Testis (tissue), 2 donors: ENCODE measurements at regions not wholly inside any gene's neighbourhood (a gene's known extent, or its start where the extent isn't known, plus 50 kb on each side); places are given as distances from the start of the nearest gene placed in this dataset.
"Not testable (repeated sequence)": the region's sequence is repeated elsewhere in the genome, so short reads cannot be mapped to it uniquely, and the experiment has no call there.

ENCODE experiments used
- DNase-seq: peaks from one replicate; pipeline ENCODE4 v3.0.0-alpha.2; 2019
- H3K27ac ChIP-seq, 2 donors: fragments of 200-600 bp; sonication (generic); one replicate each; pipeline ENCODE4 v1.5.1; 2019
- H3K27me3 ChIP-seq: fragments of 200-600 bp; sonication (generic); one replicate; pipeline ENCODE4 v1.5.1; 2019
- H3K36me3 ChIP-seq: fragments of 200-600 bp; sonication (generic); one replicate; pipeline ENCODE4 v1.5.1; 2017; ENCODE audit warnings: low read depth; ENCODE audit errors: missing control alignments
- H3K4me1 ChIP-seq: fragments of 200-600 bp; sonication (generic); one replicate; pipeline ENCODE4 v1.5.1; 2019
- H3K4me3 ChIP-seq, 2 donors: fragments of 200-600 bp; sonication (generic); one replicate each; pipeline ENCODE4 v1.5.1; 2017 to 2019
- H3K9me3 ChIP-seq: fragments of 200-600 bp; sonication (generic); one replicate; pipeline ENCODE4 v1.5.1; 2017
- CTCF ChIP-seq, 3 experiments: fragments of 450-650 bp in 2 of 3; fragments of 200-600 bp in 1 of 3; sonication (generic) in 1 of 3; IDR thresholded peaks; one replicate each; pipeline ENCODE4 v1.5.1; 2016 to 2019; ENCODE audit warnings: antibody characterized with exemption in 3 of 3, mild to moderate bottlenecking in 2 of 3, moderate library complexity in 1 of 3
- POLR2A ChIP-seq: fragments of 450-650 bp; IDR thresholded peaks from one replicate; pipeline ENCODE4 v1.6.1; 2017; ENCODE audit warnings: antibody characterized with exemption, mild to moderate bottlenecking, moderate library complexity
- WGBS, 2 donors: methylation state at CpG; one replicate each; pipeline ENCODE4 v1.1.5; 2018; 5-methylcytosine and 5-hydroxymethylcytosine counted together
- intact Hi-C: fragments of 100-400 bp; cut with DNase I; formaldehyde crosslinking; loops from one replicate; pipeline ENCODE4 v1.15.1; 2023; ENCODE audit warnings: low total_unique reads

GRCh38 chr5:68114378-68115040 lies 101.0 kb upstream of the PIK3R1 start:
- H3K9me3 ChIP-seq = no peaks in the 10 kb centered on the region
- no peak overlapping the region for H3K27ac ChIP-seq
- H3K27me3 ChIP-seq = no peaks in the 10 kb centered on the region
- WGBS, 2 donors = 83 to 86% methylated on average over 2 of the region's 2 CpGs
- intact Hi-C loops = no loop called here
- no peak for DNase-seq
- H3K4me1 ChIP-seq = no peaks in the 10 kb centered on the region
- no peak for TF ChIP-seq CTCF (IDR thresholded peaks at IDR 0.05)
- TF ChIP-seq POLR2A = no peak
- no peaks in the 10 kb centered on the region for H3K36me3 ChIP-seq
- H3K4me3 ChIP-seq = no peak overlapping the region

GRCh38 chr5:68112658-68113057 lies 102.9 kb upstream of the PIK3R1 start:
- no peak overlapping the region for H3K4me3 ChIP-seq
- TF ChIP-seq CTCF (IDR thresholded peaks at IDR 0.05) (no peak), POLR2A (no peak)
- H3K27me3 ChIP-seq = no peaks in the 10 kb centered on the region
- no peak overlapping the region for H3K27ac ChIP-seq
- H3K36me3 ChIP-seq = no peaks in the 10 kb centered on the region
- no peaks in the 10 kb centered on the region for H3K9me3 ChIP-seq
- intact Hi-C loops = no loop called here
- H3K4me1 ChIP-seq = no peaks in the 10 kb centered on the region
- 93 to 94% methylated on average over 2 of the region's 2 CpGs for WGBS, 2 donors
- no peak for DNase-seq

GRCh38 chr5:68110894-68111293 lies 104.7 kb upstream of the PIK3R1 start:
- no peaks in the 10 kb centered on the region for H3K9me3 ChIP-seq
- H3K4me1 ChIP-seq = no peaks in the 10 kb centered on the region
- no peak overlapping the region for H3K27ac ChIP-seq
- 87 to 88% methylated on average over 1 of the region's 1 CpG for WGBS, 2 donors
- no peak for TF ChIP-seq POLR2A
- TF ChIP-seq CTCF (IDR thresholded peaks at IDR 0.05) = no peak
- intact Hi-C loops = no loop called here
- H3K27me3 ChIP-seq = no peaks in the 10 kb centered on the region
- no peaks in the 10 kb centered on the region for H3K36me3 ChIP-seq
- no peak overlapping the region for H3K4me3 ChIP-seq
- DNase-seq = no peak

- Histone ChIP-seq H3K36me3 (no peaks in the 10 kb centered on the region), H3K4me3 (no peak overlapping the region), H3K9me3 (no peaks in the 10 kb centered on the region), H3K27ac (no peak overlapping the region), H3K27me3 (no peaks in the 10 kb centered on the region), H3K4me1 (no peaks in the 10 kb centered on the region)
- TF ChIP-seq POLR2A (no peak), CTCF (IDR thresholded peaks at IDR 0.05) (no peak)
- intact Hi-C loops = no loop called here
- DNase-seq = no peak
- WGBS, 2 donors = 80 to 83% methylated on average over 1 of the region's 1 CpG
These were observed 105.3 kb upstream of the PIK3R1 start for GRCh38 chr5:68110264-68110663.

GRCh38 chr5:68104217-68104616 lies 111.3 kb upstream of the PIK3R1 start:
- H3K36me3 ChIP-seq, intact Hi-C loops, H3K27me3 ChIP-seq, DNase-seq, H3K9me3 ChIP-seq, H3K27ac ChIP-seq, H3K4me1 ChIP-seq, H3K4me3 ChIP-seq: not testable (repeated sequence)
- 96 to 100% methylated on average over 2 of the region's 2 CpGs for WGBS, 2 donors

GRCh38 chr5:68103297-68103696 lies 112.3 kb upstream of the PIK3R1 start:
- DNase-seq, H3K4me1 ChIP-seq, H3K36me3 ChIP-seq, H3K27ac ChIP-seq, H3K9me3 ChIP-seq, H3K4me3 ChIP-seq, H3K27me3 ChIP-seq, intact Hi-C loops: not testable (repeated sequence)
- WGBS, 2 donors = 94 to 96% methylated on average over 4 of the region's 4 CpGs
